ENCODE measurements at regions not wholly inside any gene's neighbourhood (a gene's known extent, or its start where the extent isn't known, plus 50 kb on each side); places are given as distances from the start of the nearest gene placed in this dataset.

DNA sequence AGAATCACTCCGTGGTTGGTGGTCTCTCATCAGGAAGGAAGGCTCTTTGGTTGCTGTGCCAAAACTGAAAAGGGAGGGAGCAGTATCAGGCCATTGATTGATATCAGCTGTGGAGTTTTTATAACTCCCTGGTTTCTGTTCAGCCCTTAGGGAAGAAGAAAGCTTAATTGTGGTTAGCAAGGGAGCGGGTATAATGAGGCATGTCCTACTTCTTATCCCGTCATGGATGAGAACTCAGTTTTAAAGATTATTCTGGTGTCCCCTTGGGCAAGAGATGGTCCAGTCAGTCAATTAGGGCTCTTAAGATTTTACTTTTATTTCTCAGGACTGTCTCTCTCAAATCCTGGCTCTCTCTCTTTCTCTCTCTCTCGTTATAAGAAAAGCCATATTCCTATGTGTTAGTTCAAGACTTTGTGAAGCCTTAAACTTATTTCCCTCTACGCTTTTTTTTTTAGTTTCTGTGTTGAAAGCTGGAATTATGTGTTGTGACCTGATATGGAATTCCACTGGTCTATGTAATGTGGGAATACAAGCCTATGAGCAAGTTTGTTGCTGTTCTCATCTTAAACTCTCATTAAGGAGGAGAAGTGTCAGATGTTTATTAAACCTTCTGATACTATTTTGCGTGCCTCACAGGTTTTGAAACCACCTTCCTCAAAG lies 514.0 kb upstream of the CDH2 start:
- no peak for TF ChIP-seq CTCF (IDR thresholded peaks at IDR 0.05)

DNA sequence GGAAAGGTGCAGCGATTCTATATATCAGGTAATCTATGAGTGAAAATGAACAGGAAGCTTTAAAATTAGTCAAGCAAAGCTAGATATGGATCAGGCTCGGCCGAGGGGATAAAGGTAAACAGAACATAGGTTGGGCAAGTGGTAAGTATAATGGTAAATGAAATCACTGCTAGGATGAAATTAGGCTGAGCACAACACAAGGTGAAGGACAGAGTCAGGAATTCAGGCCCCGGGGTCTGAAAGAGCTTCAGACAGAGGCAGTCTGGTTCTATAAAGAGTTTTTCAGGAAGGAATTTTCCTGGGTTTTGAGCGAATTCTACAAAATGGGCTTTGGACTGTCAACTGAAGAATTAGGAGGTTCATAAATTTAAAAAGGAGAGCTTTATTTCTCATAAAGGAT lies 513.2 kb upstream of the CDH2 start:
- no peak for TF ChIP-seq CTCF (IDR thresholded peaks at IDR 0.05)

- no peak for TF ChIP-seq CTCF (IDR thresholded peaks at IDR 0.05)
These were observed 512.7 kb upstream of the CDH2 start for GRCh38 chr18:28689588-28689987.

GRCh38 chr18:28684746-28685355 lies 507.9 kb upstream of the CDH2 start:
- TF ChIP-seq CTCF (IDR thresholded peaks at IDR 0.05), result no peak

DNA sequence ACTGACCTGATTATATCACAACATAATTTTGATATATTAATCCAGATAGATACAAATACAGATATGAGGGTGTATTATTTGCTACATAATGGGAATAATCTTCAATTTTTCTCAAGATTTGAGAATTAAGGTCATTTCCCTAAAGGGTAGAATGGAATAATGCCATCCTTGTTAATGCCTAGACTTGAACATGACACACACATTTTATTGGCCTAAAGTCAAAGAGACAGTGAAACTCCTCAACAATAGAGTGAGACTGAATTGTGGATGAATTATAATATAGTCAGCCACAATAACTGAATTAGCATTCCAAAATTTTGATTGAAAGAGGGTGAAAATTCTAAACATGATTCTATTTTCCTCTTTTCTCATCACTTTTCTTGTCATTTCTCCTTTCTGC lies 506.0 kb upstream of the CDH2 start:
- TF ChIP-seq CTCF (IDR thresholded peaks at IDR 0.05), result no peak

- no peak for TF ChIP-seq CTCF (IDR thresholded peaks at IDR 0.05)
These were observed 492.2 kb upstream of the CDH2 start for GRCh38 chr18:28669165-28669564.

DNA sequence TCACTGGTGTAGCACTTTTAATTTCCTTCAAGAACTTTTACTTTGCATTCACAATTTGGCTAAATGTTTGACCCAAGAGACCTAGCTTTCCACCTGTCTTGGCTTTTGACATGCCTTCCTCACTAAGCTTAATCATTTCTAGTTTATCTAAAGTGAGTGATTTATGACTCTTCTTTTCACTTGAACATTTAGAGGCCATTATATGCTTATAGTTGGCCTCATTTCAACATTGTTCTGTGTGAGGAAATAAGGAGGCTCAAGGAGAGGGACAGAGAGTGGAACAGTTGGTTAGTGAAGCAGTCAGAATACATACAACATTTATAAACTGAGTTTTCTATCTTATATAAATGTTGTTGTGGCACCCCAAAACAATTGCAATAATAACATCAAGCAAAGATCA lies 489.3 kb upstream of the CDH2 start:
- no peak for TF ChIP-seq CTCF (IDR thresholded peaks at IDR 0.05)
